PC-3 (cell line): ENCODE measurements at regions not wholly inside any gene's neighbourhood (a gene's known extent, or its start where the extent isn't known, plus 50 kb on each side); places are given as distances from the start of the nearest gene placed in this dataset.

Experiments
- ATAC-seq: fragments of 200-7000 bp; cut with Tn5 transposase; 2 replicates; pipeline ENCODE4 v1.9.1; 2020; ENCODE audit warnings: mild to moderate bottlenecking, moderate library complexity
- BruUV-seq: library from RNA; stranded (reverse); fragments of 400-500 nt; replicated peaks from 2 replicates; lab custom pipeline; 2021; lab: Mats Ljungman, UMichigan
- CTCF ChIA-PET: fragments of 300-600 bp; sonication (Branson Sonifier 250); formaldehyde crosslinking; loops from one replicate; lab custom pipeline; 2022; ENCODE audit warnings: antibody characterized with exemption; lab: Charles Lee
- POLR2A ChIA-PET: fragments of 300-600 bp; sonication (Branson Sonifier 250); formaldehyde crosslinking; loops from one replicate; lab custom pipeline; 2022; ENCODE audit warnings: antibody characterized with exemption; ENCODE audit not compliant: unreplicated experiment; lab: Charles Lee
- DNase-seq: peaks from one replicate; pipeline ENCODE4 v3.0.0-alpha.2; 2015
- H2AFZ ChIP-seq: fragments of 300-600 bp; sonication (generic); 2 replicates; pipeline ENCODE4 v1.6.0; 2016; ENCODE audit warnings: antibody characterized with exemption, low read length
- H3F3A ChIP-seq: fragments of 300-600 bp; sonication (generic); one replicate; pipeline ENCODE4 v1.6.0; 2017; ENCODE audit warnings: antibody characterized with exemption, low read length, control low read depth, mild to moderate bottlenecking; ENCODE audit not compliant: unreplicated experiment
- H3K27ac ChIP-seq: fragments of 300-600 bp; sonication (generic); 2 replicates; pipeline ENCODE4 v1.5.1; 2016; ENCODE audit warnings: mild to moderate bottlenecking, low read length
- H3K27me3 ChIP-seq: fragments of 300-600 bp; sonication (generic); 2 replicates; pipeline ENCODE4 v1.6.1; 2016; ENCODE audit warnings: low read length, mixed read lengths
- H3K36me3 ChIP-seq: fragments of 300-600 bp; sonication (generic); 2 replicates; pipeline ENCODE4 v1.6.1; 2016; ENCODE audit warnings: low read depth, mixed run types, low read length, mixed read lengths
- H3K4me1 ChIP-seq: fragments of 300-600 bp; sonication (generic); 2 replicates; pipeline ENCODE4 v1.5.1; 2016; ENCODE audit warnings: low read length; ENCODE audit not compliant: insufficient read depth
- H3K4me2 ChIP-seq: fragments of 300-600 bp; sonication (generic); 2 replicates; pipeline ENCODE4 v1.6.0; 2016; ENCODE audit warnings: low read length
- H3K4me3 ChIP-seq: fragments of 300-600 bp; sonication (generic); 2 replicates; pipeline ENCODE4 v1.5.1; 2016; ENCODE audit warnings: mild to moderate bottlenecking, low read length, mixed read lengths
- H3K79me2 ChIP-seq: fragments of 300-600 bp; sonication (generic); 2 replicates; pipeline ENCODE4 v1.6.1; 2017; ENCODE audit warnings: low read length, mixed read lengths
- H3K9ac ChIP-seq: fragments of 300-600 bp; sonication (generic); 2 replicates; pipeline ENCODE4 v1.6.0; 2016; ENCODE audit warnings: mild to moderate bottlenecking, low read length
- H3K9me2 ChIP-seq: fragments of 300-600 bp; sonication (generic); replicated peaks from 2 replicates; pipeline ENCODE4 v1.6.1; 2016; ENCODE audit warnings: mixed run types, low read length, mixed read lengths
- H3K9me3 ChIP-seq: fragments of 300-600 bp; sonication (generic); 2 replicates; pipeline ENCODE4 v1.6.1; 2016; ENCODE audit warnings: low read length, mixed read lengths
- H4K20me1 ChIP-seq: fragments of 300-600 bp; sonication (generic); 2 replicates; pipeline ENCODE4 v1.6.1; 2016; ENCODE audit warnings: low read length, mixed read lengths
- CTCF ChIP-seq: fragments of 300-600 bp; sonication (generic); conservative IDR thresholded peaks from 2 replicates; pipeline ENCODE4 v1.5.1; 2017; ENCODE audit warnings: antibody characterized with exemption, low read depth, mild to moderate bottlenecking, low read length
- EZH2 ChIP-seq: fragments of 300-600 bp; sonication (generic); IDR thresholded peaks from one replicate; pipeline ENCODE4 v1.6.1; 2017; ENCODE audit warnings: antibody characterized with exemption, mild to moderate bottlenecking, low read length; ENCODE audit not compliant: unreplicated experiment
- EZH2phosphoT487 ChIP-seq: fragments of 300-600 bp; sonication (generic); IDR thresholded peaks from 2 replicates; pipeline ENCODE4 v1.6.1; 2018; ENCODE audit warnings: mild to moderate bottlenecking, antibody characterized with exemption, low read length, borderline replicate concordance
- intact Hi-C: fragments of 100-400 bp; cut with micrococcal nuclease; formaldehyde crosslinking; loops from 2 replicates; pipeline ENCODE4 v1.9.0; 2023

GRCh38 chr2:30365201-30365600, 81.8 kb upstream of the LCLAT1 start:
- no peaks in the 10 kb centered on the region for H3K79me2 ChIP-seq
- no peak for TF ChIP-seq CTCF
- H3K9me2 ChIP-seq: no peaks in the 10 kb centered on the region
- H3K4me2 ChIP-seq: no peak overlapping the region
- ChIA-PET POLR2A (no interaction called here), CTCF (no interaction called here)
- H3K9me3 ChIP-seq: no peaks in the 10 kb centered on the region
- H3F3A ChIP-seq: no peaks in the 10 kb centered on the region
- DNase-seq: no peak
- no peaks in the 10 kb centered on the region for H4K20me1 ChIP-seq
- H3K27ac ChIP-seq: no peak overlapping the region
- no peaks in the 10 kb centered on the region for H3K27me3 ChIP-seq
- no peaks in the 10 kb centered on the region for H3K36me3 ChIP-seq
- peaks cover 16% of the 10 kb centered on the region for H3K4me1 ChIP-seq
- H3K4me3 ChIP-seq: no peak overlapping the region
- H3K9ac ChIP-seq: no peak overlapping the region
- ATAC-seq: no peak
- H2AFZ ChIP-seq: no peak overlapping the region
- no TSS peak for BruUV-seq
- intact Hi-C loops: no loop called here

- no peak overlapping the region for H3K4me2 ChIP-seq
- DNase-seq (no peak), ATAC-seq (no peak)
- TF ChIP-seq CTCF: no peak
- TF ChIP-seq EZH2phosphoT487: no peak
- no peak for TF ChIP-seq EZH2
- ChIA-PET CTCF (no interaction called here), POLR2A (no interaction called here)
- no peaks in the 10 kb centered on the region for H3K27me3 ChIP-seq
- no peaks in the 10 kb centered on the region for H4K20me1 ChIP-seq
- no peaks in the 10 kb centered on the region for H3K9me2 ChIP-seq
- peaks cover 16% of the 10 kb centered on the region for H3K4me1 ChIP-seq
- no peak overlapping the region for H3K4me3 ChIP-seq
- intact Hi-C loops: no loop called here
- H3K36me3 ChIP-seq: no peaks in the 10 kb centered on the region
- no TSS peak for BruUV-seq
- H3F3A ChIP-seq: no peaks in the 10 kb centered on the region
- H2AFZ ChIP-seq: no peak overlapping the region
- H3K9me3 ChIP-seq: no peaks in the 10 kb centered on the region
- no peak overlapping the region for H3K9ac ChIP-seq
- no peak overlapping the region for H3K27ac ChIP-seq
- H3K79me2 ChIP-seq: no peaks in the 10 kb centered on the region
Measured at GRCh38 chr2:30366199-30366691, 80.8 kb upstream of the LCLAT1 start.

- Histone ChIP-seq H2AFZ (no peak overlapping the region), H3K4me3 (no peak overlapping the region), H3K9ac (no peak overlapping the region), H3K27ac (no peak overlapping the region), H3K9me2 (no peaks in the 10 kb centered on the region), H3K79me2 (no peaks in the 10 kb centered on the region), H3K4me2 (no peak overlapping the region), H3K27me3 (no peaks in the 10 kb centered on the region), H4K20me1 (no peaks in the 10 kb centered on the region), H3K36me3 (no peaks in the 10 kb centered on the region), H3K9me3 (no peaks in the 10 kb centered on the region), H3F3A (no peaks in the 10 kb centered on the region), H3K4me1 (peaks cover 11% of the 10 kb centered on the region)
- POLR2A ChIA-PET: no interaction called here
- CTCF ChIA-PET: no interaction called here
- no peak for ATAC-seq
- intact Hi-C loops: no loop called here
- no peak for TF ChIP-seq EZH2
- TF ChIP-seq EZH2phosphoT487: no peak
- TF ChIP-seq CTCF: no peak
- DNase-seq: no peak
- no TSS peak for BruUV-seq
Measured at GRCh38 chr2:30367232-30368070, 79.6 kb upstream of the LCLAT1 start.
